GM12878 (cell line): ENCODE measurements at regions not wholly inside any gene's neighbourhood (a gene's known extent, or its start where the extent isn't known, plus 50 kb on each side); places are given as distances from the start of the nearest gene placed in this dataset.

ENCODE experiments used
- ATAC-seq: fragments of 200-7000 bp; cut with Tn5 transposase; 3 replicates; pipeline ENCODE4 v1.9.1; 2020; ENCODE audit warnings: mild to moderate bottlenecking, moderate library complexity
- BruUV-seq: library from RNA; stranded (reverse); fragments of 400-500 nt; replicated peaks from 2 replicates; lab custom pipeline; 2021; lab: Mats Ljungman, UMichigan
- CTCF ChIA-PET: fragments of 300-600 bp; sonication (Branson Sonifier 250); formaldehyde crosslinking; extraction: SDS; loops from one replicate; lab custom pipeline; 2021; ENCODE audit warnings: inconsistent platforms; lab: Yijun Ruan, JAX
- POLR2A ChIA-PET: fragments of 350-600 bp; formaldehyde crosslinking; extraction: SDS; loops from one replicate; lab custom pipeline; 2021; ENCODE audit warnings: inconsistent platforms; lab: Charles Lee
- RAD21 ChIA-PET: fragments of 300-600 bp; sonication (Branson Sonifier 250); formaldehyde crosslinking; loops from one replicate; lab custom pipeline; 2023; ENCODE audit warnings: antibody characterized with exemption; ENCODE audit not compliant: unreplicated experiment; lab: Charles Lee
- SMC1A ChIA-PET: fragments of 300-600 bp; sonication (Branson Sonifier 250); formaldehyde crosslinking; loops from one replicate; lab custom pipeline; 2023; ENCODE audit not compliant: unreplicated experiment, uncharacterized antibody; lab: Charles Lee
- DNase-seq: peaks from one replicate; pipeline ENCODE4 v3.0.0-alpha.2; 2011; ENCODE audit warnings: low read depth, low spot score
- FAIRE-seq: peaks from 3 replicates; lab custom pipeline; 2011; peaks lifted over from hg19 to GRCh38; lab: Jason Lieb, UNC
- H2AFZ ChIP-seq: 2 replicates; pipeline ENCODE4 v1.6.0; 2011; ENCODE audit warnings: low read depth, low read length, control low read depth; ENCODE audit not compliant: control insufficient read depth
- H3K27ac ChIP-seq: 2 replicates; pipeline ENCODE4 v1.5.1; 2011; ENCODE audit warnings: control low read depth; ENCODE audit not compliant: control insufficient read depth, insufficient read depth
- H3K27me3 ChIP-seq, 2 experiments: replicated peaks in 1 of 2; 2 replicates each; pipeline versions ENCODE4 v1.6.0 to v1.6.1; 2011; ENCODE audit warnings: low read length in 1 of 2; ENCODE audit not compliant: control insufficient read depth in 2 of 2, insufficient read depth in 2 of 2
- H3K36me3 ChIP-seq, 2 experiments: 2 replicates each; pipeline ENCODE4 v1.5.1; 2011; ENCODE audit warnings: low read length in 1 of 2; ENCODE audit not compliant: control insufficient read depth in 2 of 2, insufficient read depth in 2 of 2
- H3K4me1 ChIP-seq: 2 replicates; pipeline ENCODE4 v1.6.1; 2011; ENCODE audit warnings: mild to moderate bottlenecking, low read length, moderate library complexity, mixed read lengths; ENCODE audit not compliant: control insufficient read depth, insufficient read depth
- H3K4me2 ChIP-seq: 2 replicates; pipeline ENCODE4 v1.6.0; 2011; ENCODE audit warnings: control low read depth; ENCODE audit not compliant: control insufficient read depth, insufficient read depth
- H3K4me3 ChIP-seq: fragments of 200-600 bp; sonication (generic); 2 replicates; pipeline ENCODE4 v1.5.1; 2016
- H3K79me2 ChIP-seq: 2 replicates; pipeline ENCODE4 v1.6.0; 2011; ENCODE audit warnings: low read length; ENCODE audit not compliant: control insufficient read depth, insufficient read depth
- H3K9ac ChIP-seq: 2 replicates; pipeline ENCODE4 v1.8.0; 2011; ENCODE audit warnings: low read length, control low read depth, mixed read lengths; ENCODE audit not compliant: control insufficient read depth, insufficient read depth
- H3K9me3 ChIP-seq: replicated peaks from 3 replicates; pipeline ENCODE4 v1.5.1; 2011; ENCODE audit warnings: mild to moderate bottlenecking, low read length; ENCODE audit not compliant: control insufficient read depth, insufficient read depth
- H4K20me1 ChIP-seq: 2 replicates; pipeline ENCODE4 v1.6.0; 2011; ENCODE audit not compliant: control insufficient read depth, insufficient read depth
- BACH1 ChIP-seq: fragments of 450-650 bp; IDR thresholded peaks from 2 replicates; pipeline ENCODE4 v1.6.1; 2017; ENCODE audit warnings: mild to moderate bottlenecking, borderline replicate concordance
- BCL11A ChIP-seq: IDR thresholded peaks from 2 replicates; pipeline ENCODE4 v1.6.1; 2011; ENCODE audit warnings: low read depth, low read length
- BHLHE40 ChIP-seq, 2 experiments: fragments of 450-650 bp in 1 of 2; IDR thresholded peaks; 2 replicates each; pipeline ENCODE4 v1.6.1; 2011 to 2017; ENCODE audit warnings: low read depth in 2 of 2, borderline replicate concordance in 1 of 2, improper control_type of control experiment in 1 of 2, low read length in 1 of 2, mild to moderate bottlenecking in 1 of 2
- CHD4 ChIP-seq: fragments of 200-600 bp; sonication (generic); IDR thresholded peaks from 2 replicates; pipeline ENCODE4 v1.6.1; 2016; ENCODE audit warnings: mild to moderate bottlenecking
- EZH2 ChIP-seq: IDR thresholded peaks from 2 replicates; pipeline ENCODE4 v1.6.1; 2012; ENCODE audit warnings: low read depth, mild to moderate bottlenecking, control low read depth, inconsistent platforms, low read length, borderline replicate concordance; ENCODE audit not compliant: control insufficient read depth
- GABPA ChIP-seq: IDR thresholded peaks from 2 replicates; pipeline ENCODE4 v1.6.1; 2014; ENCODE audit warnings: antibody characterized with exemption, low read depth, mild to moderate bottlenecking, inconsistent platforms
- HDAC6 ChIP-seq: fragments of 200-600 bp; sonication (generic); IDR thresholded peaks from one replicate; pipeline ENCODE4 v1.8.0; 2017; ENCODE audit warnings: antibody characterized with exemption; ENCODE audit not compliant: unreplicated experiment
- NFYB ChIP-seq: IDR thresholded peaks from 2 replicates; pipeline ENCODE4 v1.6.1; 2011; ENCODE audit warnings: low read depth, mild to moderate bottlenecking, low read length, improper control_type of control experiment, moderate library complexity; ENCODE audit not compliant: insufficient read depth
- POLR2AphosphoS5 ChIP-seq: IDR thresholded peaks from 2 replicates; pipeline ENCODE4 v1.6.1; 2011; ENCODE audit warnings: mild to moderate bottlenecking, low read length, inconsistent platforms
- RCOR1 ChIP-seq: conservative IDR thresholded peaks from 2 replicates; pipeline ENCODE4 v1.6.1; 2012; ENCODE audit warnings: low read depth, low read length, improper control_type of control experiment
- RUNX3 ChIP-seq: IDR thresholded peaks from 2 replicates; pipeline ENCODE4 v1.6.1; 2012; ENCODE audit warnings: low read length, inconsistent platforms
- SMAD5 ChIP-seq: IDR thresholded peaks from 2 replicates; pipeline ENCODE4 v1.6.1; 2016; ENCODE audit warnings: antibody characterized with exemption, low read depth
- STAT3 ChIP-seq: IDR thresholded peaks from 2 replicates; pipeline ENCODE4 v1.6.1; 2011; ENCODE audit warnings: low read depth, low read length, improper control_type of control experiment
- TAF1 ChIP-seq: IDR thresholded peaks from 2 replicates; pipeline ENCODE4 v1.6.1; 2011; ENCODE audit warnings: mild to moderate bottlenecking, low read depth, low read length, borderline replicate concordance
- TCF7 ChIP-seq: IDR thresholded peaks from 2 replicates; pipeline ENCODE4 v1.6.1; 2014; ENCODE audit warnings: antibody characterized with exemption, borderline replicate concordance
- ZBTB33 ChIP-seq: fragments of 450-650 bp; IDR thresholded peaks from 2 replicates; pipeline ENCODE4 v1.6.1; 2017; ENCODE audit warnings: mild to moderate bottlenecking
- ZBTB4 ChIP-seq: fragments of 450-650 bp; formaldehyde crosslinking; IDR thresholded peaks from 2 replicates; pipeline ENCODE4 v1.4.0; 2022; ENCODE audit warnings: mild to moderate bottlenecking, moderate library complexity
- ZNF687 ChIP-seq: fragments of 450-650 bp; IDR thresholded peaks from 2 replicates; pipeline ENCODE4 v1.6.1; 2017; ENCODE audit warnings: mild to moderate bottlenecking, moderate library complexity
- ZZZ3 ChIP-seq: IDR thresholded peaks from 2 replicates; pipeline ENCODE4 v1.6.1; 2011; ENCODE audit warnings: low read depth; ENCODE audit not compliant: control insufficient read depth, insufficient read length
- in situ Hi-C: fragments of 300-500 bp; cut with MboI; formaldehyde crosslinking; loops from 9 replicates; pipeline ENCODE4 v1.14.3; 2018; ENCODE audit warnings: mixed read lengths
- intact Hi-C: fragments of 100-400 bp; cut with micrococcal nuclease; formaldehyde crosslinking; loops from one replicate; pipeline ENCODE4 v1.14.2; 2022; ENCODE audit not compliant: unreplicated experiment

- intact Hi-C loops = no loop called here
- DNase-seq = no peak
- H3K4me1 ChIP-seq = no peaks in the 10 kb centered on the region
- H2AFZ ChIP-seq = no peak overlapping the region
- no peaks in the 10 kb centered on the region for H3K27me3 ChIP-seq
- POLR2A ChIA-PET = no interaction called here
- FAIRE-seq = no peak
- H3K4me3 ChIP-seq = no peak overlapping the region
- CTCF ChIA-PET = no interaction called here
- H3K27ac ChIP-seq = no peak overlapping the region
- H3K9ac ChIP-seq = no peak overlapping the region
- no peaks in the 10 kb centered on the region for H3K36me3 ChIP-seq
- in situ Hi-C loops = no loop called here
- no peaks in the 10 kb centered on the region for H3K79me2 ChIP-seq
- RAD21 ChIA-PET = no interaction called here
- no peak for ATAC-seq
- no TSS peak for BruUV-seq
- H4K20me1 ChIP-seq = no peaks in the 10 kb centered on the region
- no peak overlapping the region for H3K4me2 ChIP-seq
- TF ChIP-seq POLR2AphosphoS5 (no peak), CHD4 (no peak), TAF1 (no peak), BACH1 (no peak), RUNX3 (no peak), EZH2 (no peak), BCL11A (no peak), HDAC6 (no peak), BHLHE40 (IDR thresholded peaks at IDR 0.05; ENCODE audit: borderline replicate concordance in 1 of 2, low read depth in 2 of 2, low read length in 1 of 2) (no peak), NFYB (no peak), ZBTB33 (no peak), ZBTB4 (CRISPR knock-in tag) (no peak), ZNF687 (no peak), RCOR1 (no peak), GABPA (no peak), TCF7 (no peak), ZZZ3 (no peak), SMAD5 (no peak), STAT3 (no peak)
- SMC1A ChIA-PET = no interaction called here
- no peaks in the 10 kb centered on the region for H3K9me3 ChIP-seq
These were observed 686.3 kb upstream of the LRFN5 start for GRCh38 chr14:40920380-40920779.
